ENCODE measurements at regions not wholly inside any gene's neighbourhood (a gene's known extent, or its start where the extent isn't known, plus 50 kb on each side); places are given as distances from the start of the nearest gene placed in this dataset.

DNA sequence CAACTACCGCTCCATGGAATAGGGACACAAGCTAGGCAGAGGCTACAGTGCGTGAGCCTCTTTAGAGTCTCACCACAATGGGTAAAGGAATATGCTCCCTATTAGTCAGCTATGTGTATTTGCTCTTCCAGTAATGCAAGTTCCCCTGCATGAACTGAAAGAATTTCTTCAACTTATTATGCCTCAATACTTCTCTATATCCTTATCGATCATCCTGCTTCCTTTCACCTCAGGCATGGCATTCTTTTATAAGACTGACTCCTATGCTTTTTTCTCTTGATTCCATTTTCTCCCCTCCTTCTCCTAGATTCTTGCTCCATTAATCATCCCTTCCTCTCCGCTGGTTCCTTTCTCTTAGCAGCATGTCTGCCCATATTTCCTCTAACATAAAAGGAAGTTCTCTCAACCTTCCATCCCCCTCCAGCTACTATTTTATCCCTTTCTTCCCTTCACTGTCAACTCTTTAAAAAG is 94.5 kb upstream of the CPM start:
- Mint-ChIP-seq H3K9me3 (ENCODE audit: low read depth, unreplicated experiment) (no peaks in the 10 kb centered on the region), H3K4me3 (ENCODE audit: low read depth, unreplicated experiment) (no peak overlapping the region), H3K4me1 (ENCODE audit: low read depth, unreplicated experiment) (peaks cover 37% of the 10 kb centered on the region), H3K27me3 (ENCODE audit: unreplicated experiment) (no peaks in the 10 kb centered on the region), H3K27ac (ENCODE audit: unreplicated experiment) (peak overlapping the region; percentile 12), H3K36me3 (ENCODE audit: insufficient read depth, unreplicated experiment) (no peaks in the 10 kb centered on the region)
- intact Hi-C loops (cut with micrococcal nuclease; ENCODE audit: unreplicated experiment) = no loop called here
- CTCF ChIA-PET = interaction anchor here (0.9 kb wide), 1 partner anchor 43 kb away, joined by 3 read pairs; no protein-coding TSS in a partner anchor
- TF ChIP-seq, protein P1, sequence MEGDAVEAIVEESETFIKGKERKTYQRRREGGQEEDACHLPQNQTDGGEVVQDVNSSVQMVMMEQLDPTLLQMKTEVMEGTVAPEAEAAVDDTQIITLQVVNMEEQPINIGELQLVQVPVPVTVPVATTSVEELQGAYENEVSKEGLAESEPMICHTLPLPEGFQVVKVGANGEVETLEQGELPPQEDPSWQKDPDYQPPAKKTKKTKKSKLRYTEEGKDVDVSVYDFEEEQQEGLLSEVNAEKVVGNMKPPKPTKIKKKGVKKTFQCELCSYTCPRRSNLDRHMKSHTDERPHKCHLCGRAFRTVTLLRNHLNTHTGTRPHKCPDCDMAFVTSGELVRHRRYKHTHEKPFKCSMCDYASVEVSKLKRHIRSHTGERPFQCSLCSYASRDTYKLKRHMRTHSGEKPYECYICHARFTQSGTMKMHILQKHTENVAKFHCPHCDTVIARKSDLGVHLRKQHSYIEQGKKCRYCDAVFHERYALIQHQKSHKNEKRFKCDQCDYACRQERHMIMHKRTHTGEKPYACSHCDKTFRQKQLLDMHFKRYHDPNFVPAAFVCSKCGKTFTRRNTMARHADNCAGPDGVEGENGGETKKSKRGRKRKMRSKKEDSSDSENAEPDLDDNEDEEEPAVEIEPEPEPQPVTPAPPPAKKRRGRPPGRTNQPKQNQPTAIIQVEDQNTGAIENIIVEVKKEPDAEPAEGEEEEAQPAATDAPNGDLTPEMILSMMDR (IDR thresholded peaks at IDR 0.05; ENCODE audit: unreplicated experiment) = no peak
- BruUV-seq (replicated peaks) = no TSS peak
- DNase-seq = no peak

DNA sequence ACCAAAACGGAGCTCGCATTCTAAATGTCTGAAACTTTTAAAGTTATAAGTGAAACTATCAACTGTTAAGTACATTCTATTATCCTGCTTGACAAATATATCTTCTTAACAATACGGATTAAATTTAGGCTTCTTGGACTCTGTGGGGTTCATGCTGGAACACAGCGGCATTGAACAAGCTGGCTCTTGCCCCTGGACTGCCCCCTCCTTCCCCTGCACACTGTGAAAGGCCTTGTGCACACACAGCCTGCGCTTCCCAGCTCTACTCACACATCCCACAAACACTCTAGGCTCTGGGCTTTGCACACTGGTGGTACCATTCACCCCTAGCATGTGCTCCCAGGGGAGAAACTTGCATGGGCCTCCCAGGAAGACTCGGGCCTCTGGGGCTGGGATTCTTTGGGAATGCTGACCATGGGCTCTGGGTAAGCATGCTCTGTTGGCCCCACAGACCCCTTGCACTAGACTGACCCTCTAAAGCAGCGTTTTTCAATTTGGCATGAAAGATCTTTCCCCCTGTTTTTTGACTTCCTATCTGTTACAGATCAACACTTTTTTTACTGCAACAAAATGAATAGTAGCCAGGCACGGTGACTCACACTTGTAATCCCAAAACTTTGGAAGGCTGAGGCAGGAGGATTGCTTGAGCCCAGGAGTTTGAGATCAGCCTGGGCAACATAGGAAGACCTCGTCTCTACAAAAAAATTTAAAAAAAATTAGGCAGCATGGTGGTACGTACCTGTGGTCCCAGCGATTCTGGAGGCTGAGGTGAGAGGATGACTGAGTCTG is 96.2 kb upstream of the CPM start:
- TF ChIP-seq, protein P1 (IDR thresholded peaks at IDR 0.05; ENCODE audit: unreplicated experiment) = no peak
- intact Hi-C loops (cut with micrococcal nuclease; ENCODE audit: unreplicated experiment) = no loop called here
- CTCF ChIA-PET = no interaction called here
- no peak for DNase-seq
- no peaks in the 10 kb centered on the region for H3K36me3 Mint-ChIP-seq (ENCODE audit: insufficient read depth, unreplicated experiment)
- BruUV-seq (replicated peaks) = no TSS peak
- H3K4me1 Mint-ChIP-seq (ENCODE audit: low read depth, unreplicated experiment) = peaks cover 28% of the 10 kb centered on the region
- no peaks in the 10 kb centered on the region for H3K9me3 Mint-ChIP-seq (ENCODE audit: low read depth, unreplicated experiment)
- no peak overlapping the region for H3K4me3 Mint-ChIP-seq (ENCODE audit: low read depth, unreplicated experiment)
- H3K27ac Mint-ChIP-seq (ENCODE audit: unreplicated experiment) = no peak overlapping the region
- no peaks in the 10 kb centered on the region for H3K27me3 Mint-ChIP-seq (ENCODE audit: unreplicated experiment)

GRCh38 chr12:69030321-69030720 is 97.3 kb upstream of the CPM start:
- BruUV-seq (replicated peaks) = no TSS peak
- CTCF ChIA-PET = interaction anchor here (0.6 kb wide), 1 partner anchor 393 kb away, joined by 4 read pairs; no protein-coding TSS in a partner anchor
- no peaks in the 10 kb centered on the region for H3K27me3 Mint-ChIP-seq (ENCODE audit: unreplicated experiment)
- H3K27ac Mint-ChIP-seq (ENCODE audit: unreplicated experiment) = no peak overlapping the region
- no peak for DNase-seq
- H3K4me3 Mint-ChIP-seq (ENCODE audit: low read depth, unreplicated experiment) = no peak overlapping the region
- peaks cover 17% of the 10 kb centered on the region for H3K4me1 Mint-ChIP-seq (ENCODE audit: low read depth, unreplicated experiment)
- no peaks in the 10 kb centered on the region for H3K36me3 Mint-ChIP-seq (ENCODE audit: insufficient read depth, unreplicated experiment)
- intact Hi-C loops (cut with micrococcal nuclease; ENCODE audit: unreplicated experiment) = no loop called here
- no peaks in the 10 kb centered on the region for H3K9me3 Mint-ChIP-seq (ENCODE audit: low read depth, unreplicated experiment)
- TF ChIP-seq, protein P1 (IDR thresholded peaks at IDR 0.05; ENCODE audit: unreplicated experiment) = no peak

DNA sequence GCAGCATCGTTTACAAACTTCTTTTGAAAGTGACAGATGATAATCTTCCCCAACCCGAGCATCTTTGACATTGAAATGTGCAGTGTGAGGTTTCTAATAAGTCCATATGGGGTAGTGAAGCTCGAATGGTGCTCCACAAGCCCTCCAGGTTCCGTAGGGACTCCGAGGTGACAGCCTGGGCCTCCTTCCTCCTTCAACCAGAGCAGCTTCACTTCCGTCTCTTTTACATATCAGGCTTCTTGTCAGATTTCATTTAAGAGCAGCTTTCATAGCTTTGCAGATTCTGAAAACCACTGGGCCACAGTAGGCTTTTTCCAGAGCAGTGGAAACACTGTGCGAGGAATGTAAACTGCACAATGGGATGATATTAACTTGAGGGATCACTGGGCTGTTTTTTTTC is 103.6 kb upstream of the CPM start:
- no peaks in the 10 kb centered on the region for H3K4me1 Mint-ChIP-seq (ENCODE audit: low read depth, unreplicated experiment)
- TF ChIP-seq, protein P1 (IDR thresholded peaks at IDR 0.05; ENCODE audit: unreplicated experiment) = no peak
- CTCF ChIA-PET = interaction anchor here (0.7 to 1.5 kb wide), 3 partner anchors 16 to 90 kb away, joined by 3 to 5 read pairs (median 4); no protein-coding TSS in a partner anchor
- no TSS peak for BruUV-seq (replicated peaks)
- no peak for DNase-seq
- no peaks in the 10 kb centered on the region for H3K9me3 Mint-ChIP-seq (ENCODE audit: low read depth, unreplicated experiment)
- peaks cover 3% of the 10 kb centered on the region for H3K36me3 Mint-ChIP-seq (ENCODE audit: insufficient read depth, unreplicated experiment)
- no peaks in the 10 kb centered on the region for H3K27me3 Mint-ChIP-seq (ENCODE audit: unreplicated experiment)
- intact Hi-C loops (cut with micrococcal nuclease; ENCODE audit: unreplicated experiment) = no loop called here
- no peak overlapping the region for H3K27ac Mint-ChIP-seq (ENCODE audit: unreplicated experiment)
- no peak overlapping the region for H3K4me3 Mint-ChIP-seq (ENCODE audit: low read depth, unreplicated experiment)
